ENCODE measurements at regions not wholly inside any gene's neighbourhood (a gene's known extent, or its start where the extent isn't known, plus 50 kb on each side); places are given as distances from the start of the nearest gene placed in this dataset.

GRCh38 chr2:184357033-184357432 is 241.3 kb upstream of the ZNF804A start:
- Histone ChIP-seq H3K27ac (ENCODE audit: low read depth in 1 of 3, low read length in 2 of 3) (no peak overlapping the region), H3K36me3 (ENCODE audit: control insufficient read depth in 3 of 3, insufficient read depth in 2 of 3, low read depth in 1 of 3, low read length in 3 of 3) (no peaks in the 10 kb centered on the region), H3K27me3 (ENCODE audit: control insufficient read depth in 3 of 3, insufficient read depth in 3 of 3, low read length in 3 of 3) (no peaks in the 10 kb centered on the region), H3K4me1 (ENCODE audit: control insufficient read depth in 3 of 3, insufficient read depth in 2 of 3, low read depth in 1 of 3, low read length in 2 of 3) (no peaks in the 10 kb centered on the region), H3K4me3 (ENCODE audit: low read depth in 1 of 3, low read length in 3 of 3) (no peak overlapping the region), H3K9me3 (ENCODE audit: control insufficient read depth in 2 of 2, insufficient read depth in 1 of 2, low read depth in 1 of 2, low read length in 1 of 2) (no peaks in the 10 kb centered on the region)
- no peak for FAIRE-seq
- DNase-seq = no peak
- 68 to 77% (median 68%) methylated on average over 3 of the region's 3 CpGs for WGBS, 3 donors

- 44 to 69% (median 55%) methylated on average over 2 of the region's 2 CpGs for WGBS, 3 donors
Measured at GRCh38 chr2:184359379-184359778, 238.9 kb upstream of the ZNF804A start.

GRCh38 chr2:184363213-184363612 is 235.1 kb upstream of the ZNF804A start:
- no peaks in the 10 kb centered on the region for H3K36me3 ChIP-seq (ENCODE audit: control insufficient read depth in 3 of 3, insufficient read depth in 2 of 3, low read depth in 1 of 3, low read length in 3 of 3)
- 75 to 79% (median 75%) methylated on average over 5 of the region's 5 CpGs for WGBS, 3 donors
- H3K9me3 ChIP-seq (ENCODE audit: control insufficient read depth in 2 of 2, insufficient read depth in 1 of 2, low read depth in 1 of 2, low read length in 1 of 2) = no peaks in the 10 kb centered on the region
- H3K27me3 ChIP-seq (ENCODE audit: control insufficient read depth in 3 of 3, insufficient read depth in 3 of 3, low read length in 3 of 3) = no peaks in the 10 kb centered on the region
- H3K27ac ChIP-seq (ENCODE audit: low read depth in 1 of 3, low read length in 2 of 3) = no peak overlapping the region
- FAIRE-seq (no peak), DNase-seq (peak in 1 of 2 donors; percentile 22)
- H3K4me3 ChIP-seq (ENCODE audit: low read depth in 1 of 3, low read length in 3 of 3) = no peak overlapping the region
- H3K4me1 ChIP-seq (ENCODE audit: control insufficient read depth in 3 of 3, insufficient read depth in 2 of 3, low read depth in 1 of 3, low read length in 2 of 3) = no peaks in the 10 kb centered on the region

More at GRCh38 chr2:184359379-184359778, 238.9 kb upstream of the ZNF804A start:
- Histone ChIP-seq H3K36me3 (ENCODE audit: control insufficient read depth in 3 of 3, insufficient read depth in 2 of 3, low read depth in 1 of 3, low read length in 3 of 3) (no peaks in the 10 kb centered on the region), H3K27me3 (ENCODE audit: control insufficient read depth in 3 of 3, insufficient read depth in 3 of 3, low read length in 3 of 3) (no peaks in the 10 kb centered on the region), H3K4me1 (ENCODE audit: control insufficient read depth in 3 of 3, insufficient read depth in 2 of 3, low read depth in 1 of 3, low read length in 2 of 3) (no peaks in the 10 kb centered on the region), H3K27ac (ENCODE audit: low read depth in 1 of 3, low read length in 2 of 3) (no peak overlapping the region), H3K4me3 (ENCODE audit: low read depth in 1 of 3, low read length in 3 of 3) (no peak overlapping the region), H3K9me3 (ENCODE audit: control insufficient read depth in 2 of 2, insufficient read depth in 1 of 2, low read depth in 1 of 2, low read length in 1 of 2) (no peaks in the 10 kb centered on the region)
- no peak for FAIRE-seq
- DNase-seq = no peak

- FAIRE-seq = no peak
- WGBS, 3 donors = 64 to 75% (median 64%) methylated on average over 4 of the region's 4 CpGs
Measured at GRCh38 chr2:184367211-184367610, 231.1 kb upstream of the ZNF804A start.

GRCh38 chr2:184369307-184369706 is 229.0 kb upstream of the ZNF804A start:
- no peaks in the 10 kb centered on the region for H3K4me1 ChIP-seq (ENCODE audit: control insufficient read depth in 3 of 3, insufficient read depth in 2 of 3, low read depth in 1 of 3, low read length in 2 of 3)
- no peak overlapping the region for H3K4me3 ChIP-seq (ENCODE audit: low read depth in 1 of 3, low read length in 3 of 3)
- no peak for DNase-seq
- 66 to 74% (median 72%) methylated on average over 5 of the region's 5 CpGs for WGBS, 3 donors
- no peak for FAIRE-seq
- H3K36me3 ChIP-seq (ENCODE audit: control insufficient read depth in 3 of 3, insufficient read depth in 2 of 3, low read depth in 1 of 3, low read length in 3 of 3) = no peaks in the 10 kb centered on the region
- no peak overlapping the region for H3K27ac ChIP-seq (ENCODE audit: low read depth in 1 of 3, low read length in 2 of 3)
- H3K27me3 ChIP-seq (ENCODE audit: control insufficient read depth in 3 of 3, insufficient read depth in 3 of 3, low read length in 3 of 3) = no peaks in the 10 kb centered on the region
- peaks cover 0 to 3% of the 10 kb centered on the region in 2 donors for H3K9me3 ChIP-seq (ENCODE audit: control insufficient read depth in 2 of 2, insufficient read depth in 1 of 2, low read depth in 1 of 2, low read length in 1 of 2)

More at GRCh38 chr2:184367211-184367610, 231.1 kb upstream of the ZNF804A start:
- no peaks in the 10 kb centered on the region for H3K36me3 ChIP-seq (ENCODE audit: control insufficient read depth in 3 of 3, insufficient read depth in 2 of 3, low read depth in 1 of 3, low read length in 3 of 3)
- no peak for DNase-seq
- no peak overlapping the region for H3K27ac ChIP-seq (ENCODE audit: low read depth in 1 of 3, low read length in 2 of 3)
- H3K27me3 ChIP-seq (ENCODE audit: control insufficient read depth in 3 of 3, insufficient read depth in 3 of 3, low read length in 3 of 3) = no peaks in the 10 kb centered on the region
- H3K4me3 ChIP-seq (ENCODE audit: low read depth in 1 of 3, low read length in 3 of 3) = no peak overlapping the region
- no peaks in the 10 kb centered on the region for H3K4me1 ChIP-seq (ENCODE audit: control insufficient read depth in 3 of 3, insufficient read depth in 2 of 3, low read depth in 1 of 3, low read length in 2 of 3)
- peaks cover 0 to 3% of the 10 kb centered on the region in 2 donors for H3K9me3 ChIP-seq (ENCODE audit: control insufficient read depth in 2 of 2, insufficient read depth in 1 of 2, low read depth in 1 of 2, low read length in 1 of 2)

- Histone ChIP-seq H3K36me3 (ENCODE audit: control insufficient read depth in 3 of 3, insufficient read depth in 2 of 3, low read depth in 1 of 3, low read length in 3 of 3) (no peaks in the 10 kb centered on the region), H3K27ac (ENCODE audit: low read depth in 1 of 3, low read length in 2 of 3) (no peak overlapping the region), H3K4me1 (ENCODE audit: control insufficient read depth in 3 of 3, insufficient read depth in 2 of 3, low read depth in 1 of 3, low read length in 2 of 3) (no peaks in the 10 kb centered on the region), H3K4me3 (ENCODE audit: low read depth in 1 of 3, low read length in 3 of 3) (no peak overlapping the region), H3K27me3 (ENCODE audit: control insufficient read depth in 3 of 3, insufficient read depth in 3 of 3, low read length in 3 of 3) (no peaks in the 10 kb centered on the region), H3K9me3 (ENCODE audit: control insufficient read depth in 2 of 2, insufficient read depth in 1 of 2, low read depth in 1 of 2, low read length in 1 of 2) (peaks cover 0 to 3% of the 10 kb centered on the region in 2 donors)
- DNase-seq = no peak
- no peak for FAIRE-seq
Measured at GRCh38 chr2:184370954-184371353, 227.4 kb upstream of the ZNF804A start.

- no peaks in the 10 kb centered on the region for H3K4me1 ChIP-seq (ENCODE audit: control insufficient read depth in 3 of 3, insufficient read depth in 2 of 3, low read depth in 1 of 3, low read length in 2 of 3)
- no peaks in the 10 kb centered on the region for H3K27me3 ChIP-seq (ENCODE audit: control insufficient read depth in 3 of 3, insufficient read depth in 3 of 3, low read length in 3 of 3)
- peaks cover 0 to 3% of the 10 kb centered on the region in 2 donors for H3K9me3 ChIP-seq (ENCODE audit: control insufficient read depth in 2 of 2, insufficient read depth in 1 of 2, low read depth in 1 of 2, low read length in 1 of 2)
- H3K36me3 ChIP-seq (ENCODE audit: control insufficient read depth in 3 of 3, insufficient read depth in 2 of 3, low read depth in 1 of 3, low read length in 3 of 3) = no peaks in the 10 kb centered on the region
- no peak overlapping the region for H3K27ac ChIP-seq (ENCODE audit: low read depth in 1 of 3, low read length in 2 of 3)
- no peak for FAIRE-seq
- 76 to 97% (median 91%) methylated on average over 1 of the region's 1 CpG for WGBS, 3 donors
- no peak for DNase-seq
- H3K4me3 ChIP-seq (ENCODE audit: low read depth in 1 of 3, low read length in 3 of 3) = no peak overlapping the region
Measured at GRCh38 chr2:184371641-184372040, 226.7 kb upstream of the ZNF804A start.

- Histone ChIP-seq H3K4me1 (ENCODE audit: control insufficient read depth in 3 of 3, insufficient read depth in 2 of 3, low read depth in 1 of 3, low read length in 2 of 3) (no peaks in the 10 kb centered on the region), H3K4me3 (ENCODE audit: low read depth in 1 of 3, low read length in 3 of 3) (no peak overlapping the region), H3K27ac (ENCODE audit: low read depth in 1 of 3, low read length in 2 of 3) (no peak overlapping the region), H3K36me3 (ENCODE audit: control insufficient read depth in 3 of 3, insufficient read depth in 2 of 3, low read depth in 1 of 3, low read length in 3 of 3) (no peaks in the 10 kb centered on the region), H3K27me3 (ENCODE audit: control insufficient read depth in 3 of 3, insufficient read depth in 3 of 3, low read length in 3 of 3) (no peaks in the 10 kb centered on the region), H3K9me3 (ENCODE audit: control insufficient read depth in 2 of 2, insufficient read depth in 1 of 2, low read depth in 1 of 2, low read length in 1 of 2) (peaks cover 0 to 3% of the 10 kb centered on the region in 2 donors)
- no peak for DNase-seq
- FAIRE-seq = no peak
Measured at GRCh38 chr2:184372484-184372883, 225.8 kb upstream of the ZNF804A start.

GRCh38 chr2:184394642-184395041 is 203.7 kb upstream of the ZNF804A start:
- H3K27me3 ChIP-seq (ENCODE audit: control insufficient read depth in 3 of 3, insufficient read depth in 3 of 3, low read length in 3 of 3) = no peaks in the 10 kb centered on the region
- no peaks in the 10 kb centered on the region for H3K36me3 ChIP-seq (ENCODE audit: control insufficient read depth in 3 of 3, insufficient read depth in 2 of 3, low read depth in 1 of 3, low read length in 3 of 3)
- H3K9me3 ChIP-seq (ENCODE audit: control insufficient read depth in 2 of 2, insufficient read depth in 1 of 2, low read depth in 1 of 2, low read length in 1 of 2) = no peaks in the 10 kb centered on the region
- H3K27ac ChIP-seq (ENCODE audit: low read depth in 1 of 3, low read length in 2 of 3) = no peak overlapping the region
- H3K4me1 ChIP-seq (ENCODE audit: control insufficient read depth in 3 of 3, insufficient read depth in 2 of 3, low read depth in 1 of 3, low read length in 2 of 3) = no peaks in the 10 kb centered on the region
- H3K4me3 ChIP-seq (ENCODE audit: low read depth in 1 of 3, low read length in 3 of 3) = no peak overlapping the region
- FAIRE-seq (no peak), DNase-seq (no peak)
